Mesenchymal stem cell (in vitro differentiated cells and primary cell): ENCODE measurements at regions not wholly inside any gene's neighbourhood (a gene's known extent, or its start where the extent isn't known, plus 50 kb on each side); places are given as distances from the start of the nearest gene placed in this dataset.

Experiments
- DNase-seq: peaks from one replicate; pipeline ENCODE4 v3.0.0-alpha.2; 2013
- H2AFZ ChIP-seq: one replicate; pipeline ENCODE4 v1.6.1; 2013; ENCODE audit warnings: low read depth, mild to moderate bottlenecking, control low read depth, inconsistent platforms, low read length, moderate library complexity
- H2AK5ac ChIP-seq: 2 replicates; pipeline ENCODE4 v1.6.1; 2013; ENCODE audit warnings: low read length, moderate library complexity, mild to moderate bottlenecking, inconsistent platforms; ENCODE audit not compliant: severe bottlenecking
- H2BK120ac ChIP-seq: one replicate; pipeline ENCODE4 v1.6.1; 2013; ENCODE audit warnings: low read depth, mild to moderate bottlenecking, inconsistent platforms, low read length, moderate library complexity
- H2BK12ac ChIP-seq, 2 experiments: one replicate each; pipeline ENCODE4 v1.6.1; 2013; ENCODE audit warnings: inconsistent platforms in 2 of 2, low read length in 2 of 2, mild to moderate bottlenecking in 2 of 2, moderate library complexity in 2 of 2, control low read depth in 1 of 2
- H2BK15ac ChIP-seq: one replicate; pipeline ENCODE4 v1.6.1; 2013; ENCODE audit warnings: mild to moderate bottlenecking, low read depth, inconsistent platforms; ENCODE audit not compliant: poor library complexity, severe bottlenecking
- H2BK5ac ChIP-seq: 2 replicates; pipeline ENCODE4 v1.6.1; 2013; ENCODE audit warnings: low read depth, mild to moderate bottlenecking, low read length, control low read depth, inconsistent platforms; ENCODE audit not compliant: poor library complexity, severe bottlenecking
- H3K14ac ChIP-seq, 2 experiments: one replicate each; pipeline ENCODE4 v1.6.1; 2013; ENCODE audit warnings: inconsistent platforms in 2 of 2, low read length in 2 of 2, control low read depth in 1 of 2, mild to moderate bottlenecking in 1 of 2, moderate library complexity in 1 of 2
- H3K18ac ChIP-seq, 2 experiments: one replicate each; pipeline ENCODE4 v1.6.1; 2013; ENCODE audit warnings: inconsistent platforms in 2 of 2, low read length in 2 of 2, control low read depth in 1 of 2, low read depth in 1 of 2, mild to moderate bottlenecking in 1 of 2
- H3K23ac ChIP-seq, 2 experiments: one replicate each; pipeline ENCODE4 v1.6.1; 2013; ENCODE audit warnings: inconsistent platforms in 2 of 2, low read length in 2 of 2, mild to moderate bottlenecking in 2 of 2, moderate library complexity in 2 of 2, control low read depth in 1 of 2
- H3K27ac ChIP-seq: 2 replicates; pipeline ENCODE4 v1.5.1; 2013; ENCODE audit warnings: mild to moderate bottlenecking, moderate library complexity, low read length, control low read depth, inconsistent platforms; ENCODE audit not compliant: poor library complexity, severe bottlenecking
- H3K27me3 ChIP-seq, 2 experiments: 2 replicates each; pipeline versions ENCODE4 v1.6.1 to v1.7.0; 2013; ENCODE audit warnings: low read length in 2 of 2, mild to moderate bottlenecking in 2 of 2, moderate library complexity in 2 of 2, control low read depth in 1 of 2, inconsistent platforms in 1 of 2; ENCODE audit not compliant: control insufficient read depth in 1 of 2, insufficient read depth in 1 of 2
- H3K36me3 ChIP-seq, 2 experiments: 2 replicates each; pipeline versions ENCODE4 v1.6.1 to v1.7.0; 2013; ENCODE audit warnings: low read length in 2 of 2, control low read depth in 1 of 2, inconsistent platforms in 1 of 2, low read depth in 1 of 2, mild to moderate bottlenecking in 1 of 2; ENCODE audit not compliant: insufficient read depth in 2 of 2, control insufficient read depth in 1 of 2
- H3K4ac ChIP-seq, 2 experiments: one replicate each; pipeline ENCODE4 v1.6.1; 2013; ENCODE audit warnings: inconsistent platforms in 2 of 2, low read length in 2 of 2, mild to moderate bottlenecking in 2 of 2, moderate library complexity in 2 of 2, control low read depth in 1 of 2, low read depth in 1 of 2
- H3K4me1 ChIP-seq: 2 replicates; pipeline ENCODE4 v1.6.1; 2013; ENCODE audit warnings: low read depth, low read length, control low read depth; ENCODE audit not compliant: control insufficient read depth, insufficient read depth
- H3K4me2 ChIP-seq: 2 replicates; pipeline ENCODE4 v1.6.1; 2013; ENCODE audit warnings: low read length, mild to moderate bottlenecking, inconsistent platforms; ENCODE audit not compliant: poor library complexity, severe bottlenecking
- H3K4me3 ChIP-seq, 2 experiments: 2 replicates each; pipeline versions ENCODE4 v1.5.1 to v1.7.0; 2013; ENCODE audit warnings: low read length in 2 of 2, mild to moderate bottlenecking in 2 of 2, control low read depth in 1 of 2, low read depth in 1 of 2; ENCODE audit not compliant: insufficient read depth in 1 of 2
- H3K79me1 ChIP-seq: replicated peaks from 2 replicates; pipeline ENCODE4 v1.6.1; 2013; ENCODE audit warnings: mild to moderate bottlenecking, control low read depth, low read length, inconsistent platforms; ENCODE audit not compliant: poor library complexity, severe bottlenecking
- H3K9ac ChIP-seq: 2 replicates; pipeline ENCODE4 v1.7.0; 2013; ENCODE audit warnings: mild to moderate bottlenecking, low read length, moderate library complexity
- H3K9me3 ChIP-seq: 2 replicates; pipeline ENCODE4 v1.7.0; 2013; ENCODE audit warnings: mild to moderate bottlenecking, low read length; ENCODE audit not compliant: control insufficient read depth
- H4K8ac ChIP-seq: one replicate; pipeline ENCODE4 v1.6.1; 2013; ENCODE audit warnings: inconsistent platforms, mild to moderate bottlenecking, low read length, moderate library complexity
- H4K91ac ChIP-seq: one replicate; pipeline ENCODE4 v1.6.1; 2013; ENCODE audit warnings: mild to moderate bottlenecking, low read length, inconsistent platforms
- WGBS: methylation state at CpG from one replicate; pipeline ENCODE4 v1.1.7; 2013; ENCODE audit warnings: mixed read lengths; 5-methylcytosine and 5-hydroxymethylcytosine counted together

DNA sequence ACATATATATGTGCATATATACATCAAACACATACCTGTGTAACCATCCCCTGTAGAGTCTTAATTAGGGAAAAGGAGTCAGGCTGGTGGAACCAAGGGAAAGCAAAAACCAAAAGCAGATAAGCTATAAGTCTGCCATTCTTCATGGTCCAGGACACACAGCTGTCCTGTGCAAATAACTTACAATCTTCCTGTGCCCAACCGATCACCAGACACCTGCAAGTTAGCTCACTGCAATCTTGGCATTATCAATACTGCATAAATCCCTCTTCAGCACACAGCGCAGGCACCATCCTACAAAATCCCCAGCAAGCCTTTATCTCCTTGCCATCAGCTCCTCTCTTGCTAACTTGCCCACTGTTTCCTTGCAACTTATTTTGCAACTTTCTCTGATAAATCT is 60.8 kb upstream of the DYNAP start:
- Histone ChIP-seq H3K4me3 (no peak overlapping the region), H3K9me3 (peaks cover 8% of the 10 kb centered on the region), H3K27ac (no peak overlapping the region), H3K27me3 (peaks cover 0 to 3% of the 10 kb centered on the region in 2 experiments), H3K4ac (no peak overlapping the region), H4K91ac (no peak overlapping the region), H2BK12ac (no peak overlapping the region), H2AFZ (no peak overlapping the region), H3K36me3 (no peaks in the 10 kb centered on the region), H2AK5ac (no peak overlapping the region), H4K8ac (no peak overlapping the region), H3K79me1 (no peaks in the 10 kb centered on the region), H2BK5ac (no peak overlapping the region), H2BK15ac (no peak overlapping the region), H3K18ac (no peak overlapping the region), H3K4me1 (no peaks in the 10 kb centered on the region), H3K14ac (no peak overlapping the region), H3K9ac (no peak overlapping the region), H3K4me2 (no peak overlapping the region), H2BK120ac (no peak overlapping the region), H3K23ac (no peak overlapping the region)
- DNase-seq: no peak
- 77% methylated on average over 2 of the region's 2 CpGs for WGBS

DNA sequence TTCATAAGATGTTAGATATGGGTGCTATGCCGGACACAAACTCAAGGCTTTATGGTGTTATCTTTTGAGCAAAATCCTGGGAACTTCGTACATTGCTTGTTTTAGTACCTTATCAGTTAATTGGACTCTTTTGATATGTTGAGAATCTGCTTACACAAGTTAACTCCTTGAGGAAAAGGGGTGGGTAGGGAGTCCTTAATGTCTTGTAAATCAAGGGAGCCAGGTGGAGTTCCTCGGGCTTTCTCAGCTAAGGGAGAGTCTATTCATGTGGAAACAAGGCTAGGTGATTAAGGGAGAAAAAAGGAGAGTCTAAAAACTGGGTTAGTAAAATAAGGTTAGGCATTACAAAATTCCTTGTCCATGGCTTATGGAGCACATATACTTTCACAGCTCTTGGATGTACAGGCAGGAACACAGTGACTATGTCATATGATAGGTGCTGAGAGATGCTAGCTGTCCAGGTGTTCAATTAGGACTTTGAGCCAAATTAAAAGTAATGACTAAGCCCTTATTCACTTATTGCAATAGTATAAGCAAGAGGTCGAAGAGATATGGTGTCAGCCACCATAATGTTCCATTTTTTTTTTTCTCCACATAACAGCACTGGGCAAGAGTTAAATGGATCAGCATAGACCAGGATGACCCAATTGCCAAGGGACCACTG is 59.5 kb upstream of the DYNAP start:
- WGBS: 43% methylated on average over 4 of the region's 4 CpGs
- Histone ChIP-seq H2BK120ac (no peak overlapping the region), H3K9me3 (peaks cover 8% of the 10 kb centered on the region), H2BK12ac (no peak overlapping the region), H2AFZ (no peak overlapping the region), H4K91ac (no peak overlapping the region), H3K27me3 (peaks cover 0 to 3% of the 10 kb centered on the region in 2 experiments), H3K4me2 (no peak overlapping the region), H3K36me3 (no peaks in the 10 kb centered on the region), H4K8ac (no peak overlapping the region), H3K27ac (no peak overlapping the region), H3K4ac (no peak overlapping the region), H3K18ac (no peak overlapping the region), H3K14ac (no peak overlapping the region), H2BK15ac (no peak overlapping the region), H2AK5ac (no peak overlapping the region), H3K23ac (no peak overlapping the region), H3K4me1 (no peaks in the 10 kb centered on the region), H3K4me3 (no peak overlapping the region), H3K9ac (no peak overlapping the region), H2BK5ac (no peak overlapping the region), H3K79me1 (no peaks in the 10 kb centered on the region)
- DNase-seq: no peak

DNA sequence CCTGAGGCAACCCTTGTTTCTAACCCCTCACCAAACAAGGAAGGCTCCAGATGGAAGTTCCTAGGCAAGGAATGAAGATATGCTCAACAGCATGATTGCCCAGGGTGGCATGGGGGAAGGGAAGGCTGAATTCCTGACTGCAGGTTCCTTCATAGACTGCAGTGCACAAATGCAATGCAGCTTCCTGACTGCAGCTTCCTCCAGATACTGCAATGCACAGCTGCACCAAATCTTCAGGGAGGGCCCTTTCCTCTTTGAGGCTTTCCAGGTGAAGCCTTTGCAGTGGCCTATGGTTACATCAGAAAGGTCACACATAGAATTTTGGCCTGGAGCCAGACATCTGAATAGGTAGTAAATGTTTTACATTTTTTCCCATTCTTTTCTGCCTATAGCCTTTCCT is 58.8 kb upstream of the DYNAP start:
- no peak for DNase-seq

DNA sequence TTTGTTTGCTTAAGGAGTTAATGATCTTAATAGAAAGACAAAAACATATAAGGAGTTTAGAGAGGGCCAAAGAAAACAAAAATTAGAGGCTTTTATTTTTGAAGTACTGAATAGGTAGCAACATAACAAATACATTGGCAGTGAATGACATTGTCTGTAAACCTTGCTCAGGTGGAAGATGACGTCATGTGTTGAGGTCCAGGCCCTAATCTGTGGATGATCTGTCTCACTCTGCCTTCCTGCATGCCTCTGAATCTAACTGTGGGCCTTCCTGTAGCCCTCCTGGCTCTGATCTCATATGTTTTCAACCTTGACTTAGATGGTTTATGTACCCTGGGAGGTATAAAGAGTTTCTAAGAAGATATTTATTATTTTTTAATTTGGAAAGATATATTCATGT is 58.1 kb upstream of the DYNAP start:
- DNase-seq: no peak
- no peak overlapping the region for H2BK15ac ChIP-seq
- no peaks in the 10 kb centered on the region for H3K36me3 ChIP-seq
- no peak overlapping the region for H3K4me3 ChIP-seq
- 29% methylated on average over 1 of the region's 1 CpG for WGBS
- no peak overlapping the region for H2BK12ac ChIP-seq
- H4K91ac ChIP-seq: no peak overlapping the region
- H3K9me3 ChIP-seq: peaks cover 8% of the 10 kb centered on the region
- peaks cover 0 to 3% of the 10 kb centered on the region in 2 experiments for H3K27me3 ChIP-seq
- no peaks in the 10 kb centered on the region for H3K79me1 ChIP-seq
- no peak overlapping the region for H2BK120ac ChIP-seq
- no peaks in the 10 kb centered on the region for H3K4me1 ChIP-seq
- H2AFZ ChIP-seq: no peak overlapping the region
- H3K18ac ChIP-seq: no peak overlapping the region
- no peak overlapping the region for H3K9ac ChIP-seq
- no peak overlapping the region for H3K4me2 ChIP-seq
- no peak overlapping the region for H2BK5ac ChIP-seq
- no peak overlapping the region for H4K8ac ChIP-seq
- no peak overlapping the region for H3K4ac ChIP-seq
- no peak overlapping the region for H3K27ac ChIP-seq
- H2AK5ac ChIP-seq: no peak overlapping the region
- no peak overlapping the region for H3K23ac ChIP-seq
- no peak overlapping the region for H3K14ac ChIP-seq

More for the DNA sequence above, 58.8 kb upstream of the DYNAP start:
- no peak overlapping the region for H2BK120ac ChIP-seq
- no peak overlapping the region for H2AFZ ChIP-seq
- H3K4me3 ChIP-seq: no peak overlapping the region
- no peak overlapping the region for H2AK5ac ChIP-seq
- no peaks in the 10 kb centered on the region for H3K4me1 ChIP-seq
- no peak overlapping the region for H2BK15ac ChIP-seq
- H2BK12ac ChIP-seq: no peak overlapping the region
- H3K23ac ChIP-seq: no peak overlapping the region
- H3K18ac ChIP-seq: no peak overlapping the region
- no peak overlapping the region for H3K14ac ChIP-seq
- no peak overlapping the region for H3K4me2 ChIP-seq
- peaks cover 8% of the 10 kb centered on the region for H3K9me3 ChIP-seq
- no peaks in the 10 kb centered on the region for H3K36me3 ChIP-seq
- no peak overlapping the region for H4K91ac ChIP-seq
- no peak overlapping the region for H3K9ac ChIP-seq
- H3K27ac ChIP-seq: no peak overlapping the region
- no peak overlapping the region for H3K4ac ChIP-seq
- H4K8ac ChIP-seq: no peak overlapping the region
- H3K27me3 ChIP-seq: peaks cover 0 to 3% of the 10 kb centered on the region in 2 experiments
- no peak overlapping the region for H2BK5ac ChIP-seq
- H3K79me1 ChIP-seq: no peaks in the 10 kb centered on the region
